HFF-Myc (cell line): ENCODE measurements at regions not wholly inside any gene's neighbourhood (a gene's known extent, or its start where the extent isn't known, plus 50 kb on each side); places are given as distances from the start of the nearest gene placed in this dataset.

Experiments used
- DNase-seq: peaks from one replicate; pipeline ENCODE4 v3.0.0-alpha.2; 2011; ENCODE audit warnings: low read depth; ENCODE audit errors: extremely low read depth
- H3K4me3 ChIP-seq: replicated peaks from 2 replicates; pipeline ENCODE4 v1.5.1; 2011; ENCODE audit warnings: low read depth, mild to moderate bottlenecking, control low read depth, low read length
- TF ChIP-seq, protein P1 (sequence below): IDR thresholded peaks from 2 replicates; pipeline ENCODE4 v1.5.1; 2012; ENCODE audit warnings: mild to moderate bottlenecking, low read depth, low read length, control low read depth; ENCODE audit errors: missing control alignments

DNA sequence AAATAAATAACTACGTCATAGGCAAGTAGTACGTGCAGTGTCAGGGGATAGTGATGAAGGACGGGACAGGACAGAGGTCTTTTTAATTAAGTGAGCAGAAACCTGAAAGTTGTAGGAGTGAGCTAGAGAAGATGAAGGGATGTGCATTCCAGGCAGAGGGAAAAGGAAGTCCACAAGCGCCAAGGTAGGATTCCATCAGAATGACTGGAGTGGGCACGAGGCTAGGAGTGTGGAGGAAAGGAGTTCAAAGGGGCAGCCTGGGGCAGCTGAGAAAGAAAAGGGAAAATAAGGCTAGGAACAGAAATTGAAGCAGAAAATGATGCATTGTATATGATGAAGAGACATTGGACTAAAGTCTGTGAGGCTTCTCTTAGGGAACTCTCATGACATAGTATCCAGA is 192.2 kb upstream of the TLL1 start:
- DNase-seq = no peak
- TF ChIP-seq, protein P1, sequence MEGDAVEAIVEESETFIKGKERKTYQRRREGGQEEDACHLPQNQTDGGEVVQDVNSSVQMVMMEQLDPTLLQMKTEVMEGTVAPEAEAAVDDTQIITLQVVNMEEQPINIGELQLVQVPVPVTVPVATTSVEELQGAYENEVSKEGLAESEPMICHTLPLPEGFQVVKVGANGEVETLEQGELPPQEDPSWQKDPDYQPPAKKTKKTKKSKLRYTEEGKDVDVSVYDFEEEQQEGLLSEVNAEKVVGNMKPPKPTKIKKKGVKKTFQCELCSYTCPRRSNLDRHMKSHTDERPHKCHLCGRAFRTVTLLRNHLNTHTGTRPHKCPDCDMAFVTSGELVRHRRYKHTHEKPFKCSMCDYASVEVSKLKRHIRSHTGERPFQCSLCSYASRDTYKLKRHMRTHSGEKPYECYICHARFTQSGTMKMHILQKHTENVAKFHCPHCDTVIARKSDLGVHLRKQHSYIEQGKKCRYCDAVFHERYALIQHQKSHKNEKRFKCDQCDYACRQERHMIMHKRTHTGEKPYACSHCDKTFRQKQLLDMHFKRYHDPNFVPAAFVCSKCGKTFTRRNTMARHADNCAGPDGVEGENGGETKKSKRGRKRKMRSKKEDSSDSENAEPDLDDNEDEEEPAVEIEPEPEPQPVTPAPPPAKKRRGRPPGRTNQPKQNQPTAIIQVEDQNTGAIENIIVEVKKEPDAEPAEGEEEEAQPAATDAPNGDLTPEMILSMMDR = no peak

DNA sequence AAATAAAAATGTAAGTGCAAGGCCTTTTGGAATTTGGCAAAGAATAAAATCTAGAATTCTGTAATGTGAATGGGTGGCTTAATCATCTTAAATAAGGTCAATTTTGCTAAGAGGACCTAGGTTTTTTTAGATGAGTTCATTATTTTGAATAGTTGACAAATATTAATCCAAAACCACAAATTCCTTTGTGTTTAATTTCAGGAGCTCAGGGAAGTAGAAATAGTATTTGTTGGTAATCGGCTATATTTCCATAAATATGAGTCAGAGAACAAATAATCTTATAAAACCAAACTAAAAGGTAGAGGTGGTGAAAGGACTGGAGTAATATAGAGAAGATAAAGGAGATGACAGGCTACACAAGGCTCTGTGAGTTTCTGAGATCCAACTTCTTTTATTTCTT is 190.4 kb upstream of the TLL1 start:
- TF ChIP-seq, protein P1 = no peak
- no peak overlapping the region for H3K4me3 ChIP-seq
- DNase-seq = no peak

More for the DNA sequence above, 192.2 kb upstream of the TLL1 start:
- no peak overlapping the region for H3K4me3 ChIP-seq

DNA sequence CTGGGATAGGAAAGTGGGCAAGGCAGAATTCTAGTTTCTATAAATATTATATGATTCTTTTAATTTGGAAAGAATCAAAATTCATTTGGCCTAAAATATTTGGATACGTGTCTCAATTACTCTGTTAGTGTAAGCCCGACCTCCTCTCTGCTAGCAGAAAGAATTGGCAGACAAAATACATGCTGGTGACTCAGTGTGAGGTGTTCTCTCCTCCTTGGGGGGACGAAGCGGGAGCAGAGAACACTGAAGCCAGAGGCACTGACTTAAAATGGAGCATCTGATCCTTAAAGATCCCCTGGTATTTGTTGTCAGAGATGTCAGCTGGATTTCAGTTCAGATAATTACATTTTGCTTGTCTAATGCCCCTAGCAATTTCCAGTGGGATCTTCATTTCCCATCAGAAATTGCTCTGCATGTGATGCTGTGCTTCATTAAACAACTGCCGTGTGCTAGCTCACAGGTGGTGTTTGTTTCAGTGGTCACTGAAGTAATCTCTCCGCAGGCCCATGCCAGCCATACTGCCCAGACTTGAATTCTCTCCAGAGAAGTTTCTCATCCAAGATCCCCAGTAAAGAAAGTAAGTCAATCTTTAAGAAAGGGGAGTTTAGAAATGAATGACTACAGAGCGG is 188.7 kb upstream of the TLL1 start:
- TF ChIP-seq, protein P1 = no peak
- DNase-seq = peak; percentile 7
- H3K4me3 ChIP-seq = no peak overlapping the region

DNA sequence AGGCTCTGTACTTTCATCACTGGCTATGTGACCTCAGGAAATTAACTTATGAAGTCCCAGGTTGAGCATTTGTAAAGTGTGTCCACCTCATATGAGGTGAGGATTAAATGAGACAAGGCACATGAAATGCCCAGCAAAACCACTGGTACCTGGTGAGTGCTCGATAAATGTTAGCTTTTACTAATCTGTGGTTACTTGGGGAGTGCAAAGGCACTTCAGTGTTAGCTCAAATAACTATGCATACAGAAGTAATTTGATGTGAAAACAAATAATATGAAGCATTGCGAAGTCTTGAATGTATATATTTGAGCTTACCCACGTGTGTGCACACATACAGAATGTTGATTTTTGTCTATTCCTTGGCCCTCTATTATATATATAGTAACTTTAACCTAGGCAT is 186.3 kb upstream of the TLL1 start:
- H3K4me3 ChIP-seq = no peak overlapping the region
- DNase-seq = no peak
- TF ChIP-seq, protein P1 = no peak

DNA sequence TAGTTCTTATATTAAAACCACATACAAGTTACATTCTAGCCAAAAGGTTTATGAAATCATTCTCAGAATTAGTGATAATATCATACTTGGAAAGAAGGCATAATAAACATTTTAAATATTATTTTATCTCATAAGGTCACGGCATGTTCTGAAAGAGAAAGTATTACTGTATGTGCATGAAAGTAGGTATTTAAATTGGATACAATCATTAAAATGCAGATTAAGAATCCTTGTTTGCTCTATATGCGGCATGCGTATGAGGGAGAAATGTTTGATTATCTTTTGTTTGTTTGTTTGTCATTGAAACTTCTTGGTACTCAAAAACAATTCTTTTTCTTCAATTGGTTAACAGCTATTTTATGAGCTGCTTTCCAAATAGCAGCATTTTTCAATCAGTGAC is 183.9 kb upstream of the TLL1 start:
- DNase-seq = no peak
- TF ChIP-seq, protein P1 = no peak
- no peak overlapping the region for H3K4me3 ChIP-seq

DNA sequence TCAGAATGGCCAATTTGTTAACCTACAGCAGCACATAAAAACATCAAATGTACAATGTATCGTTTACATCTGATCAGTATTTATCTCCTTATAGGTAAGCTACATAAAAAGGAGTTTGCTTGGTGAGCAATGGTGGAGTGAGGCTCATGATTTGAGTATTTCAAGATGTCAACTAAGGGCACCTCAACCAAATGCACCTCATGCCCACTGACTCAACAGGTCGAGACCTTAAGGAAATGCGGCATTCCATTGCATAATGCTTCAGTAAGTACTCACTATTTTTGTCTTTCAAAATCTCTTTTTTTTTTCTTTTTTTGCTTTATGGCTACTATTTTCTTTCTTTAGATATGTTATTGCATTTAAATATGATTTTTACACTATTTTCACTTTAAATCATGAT is 181.0 kb upstream of the TLL1 start:
- no peak overlapping the region for H3K4me3 ChIP-seq
- TF ChIP-seq, protein P1 = no peak
- no peak for DNase-seq

DNA sequence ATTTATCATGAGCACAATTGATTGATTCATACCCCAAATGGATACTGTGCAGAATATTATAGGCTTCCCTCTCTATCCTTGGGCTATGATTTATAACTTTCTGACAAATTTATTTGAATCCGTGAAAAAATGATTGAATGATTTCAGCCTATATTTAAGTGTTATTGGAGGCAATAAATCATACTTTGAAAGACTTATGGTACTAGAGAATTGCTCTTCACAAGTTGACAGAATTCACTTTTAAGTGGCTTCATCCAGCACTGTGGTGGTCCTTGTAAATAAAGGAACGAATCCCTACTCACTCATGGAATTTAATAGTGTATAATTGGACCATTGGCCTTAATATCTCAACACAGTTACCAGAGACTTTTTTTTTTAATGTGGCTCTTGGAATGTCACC is 174.8 kb upstream of the TLL1 start:
- TF ChIP-seq, protein P1 = no peak
- no peak for DNase-seq
- H3K4me3 ChIP-seq = no peak overlapping the region
